Neuronal stem cell (in vitro differentiated cells): ENCODE measurements at regions not wholly inside any gene's neighbourhood (a gene's known extent, or its start where the extent isn't known, plus 50 kb on each side); places are given as distances from the start of the nearest gene placed in this dataset.

Experiments
- DNase-seq: peaks from one replicate; pipeline ENCODE4 v3.0.0-alpha.2; 2013; ENCODE audit warnings: low spot score
- H2AFZ ChIP-seq: one replicate; pipeline ENCODE4 v1.6.1; 2013; ENCODE audit warnings: mild to moderate bottlenecking, low read length, inconsistent platforms
- H2AK5ac ChIP-seq: 2 replicates; pipeline ENCODE4 v1.6.1; 2013; ENCODE audit warnings: low read depth, mild to moderate bottlenecking, inconsistent platforms, low read length, moderate library complexity, mixed read lengths
- H2BK120ac ChIP-seq: 2 replicates; pipeline ENCODE4 v1.6.1; 2013; ENCODE audit warnings: low read depth, mild to moderate bottlenecking, inconsistent platforms, low read length, moderate library complexity, mixed read lengths
- H2BK12ac ChIP-seq: one replicate; pipeline ENCODE4 v1.6.1; 2013; ENCODE audit warnings: low read length, inconsistent platforms
- H2BK15ac ChIP-seq: 2 replicates; pipeline ENCODE4 v1.6.1; 2013; ENCODE audit warnings: mild to moderate bottlenecking, low read length, inconsistent platforms, mixed read lengths
- H2BK5ac ChIP-seq: one replicate; pipeline ENCODE4 v1.6.1; 2013; ENCODE audit warnings: inconsistent platforms, mild to moderate bottlenecking, low read length, moderate library complexity
- H3K14ac ChIP-seq: one replicate; pipeline ENCODE4 v1.6.1; 2013; ENCODE audit warnings: low read length, inconsistent platforms
- H3K18ac ChIP-seq: 2 replicates; pipeline ENCODE4 v1.6.1; 2013; ENCODE audit warnings: low read length, inconsistent platforms
- H3K23ac ChIP-seq: 2 replicates; pipeline ENCODE4 v1.6.1; 2013; ENCODE audit warnings: low read depth, mild to moderate bottlenecking, mixed read lengths, low read length, inconsistent platforms; ENCODE audit not compliant: poor library complexity
- H3K27ac ChIP-seq: replicated peaks from 3 replicates; pipeline ENCODE4 v1.5.1; 2013; ENCODE audit warnings: low read length, inconsistent platforms
- H3K27me3 ChIP-seq, 3 experiments: 2 replicates each; pipeline ENCODE4 v1.6.1; 2013; ENCODE audit warnings: low read length in 3 of 3, mild to moderate bottlenecking in 2 of 3, inconsistent platforms in 1 of 3, low read depth in 1 of 3, mixed read lengths in 1 of 3, moderate library complexity in 1 of 3; ENCODE audit not compliant: control insufficient read depth in 3 of 3, insufficient read depth in 3 of 3
- H3K36me3 ChIP-seq, 2 donors: replicated peaks in 1 of 2; 2 replicates each; pipeline ENCODE4 v1.6.1; 2013; ENCODE audit warnings: low read length in 2 of 2; ENCODE audit not compliant: control insufficient read depth in 2 of 2, insufficient read depth in 2 of 2
- H3K4ac ChIP-seq: 2 replicates; pipeline ENCODE4 v1.6.1; 2013; ENCODE audit warnings: inconsistent platforms, mild to moderate bottlenecking, low read length, moderate library complexity
- H3K4me1 ChIP-seq, 2 donors: 1 replicate in 1 of 2; 2 replicates in 1 of 2; pipeline ENCODE4 v1.6.1; 2013; ENCODE audit warnings: low read length in 2 of 2, low read depth in 1 of 2; ENCODE audit not compliant: control insufficient read depth in 2 of 2, insufficient read depth in 1 of 2
- H3K4me2 ChIP-seq: one replicate; pipeline ENCODE4 v1.6.1; 2013; ENCODE audit warnings: mild to moderate bottlenecking, low read length, inconsistent platforms; ENCODE audit not compliant: insufficient read depth, poor library complexity, severe bottlenecking
- H3K4me3 ChIP-seq, 2 donors: 2 replicates each; pipeline ENCODE4 v1.5.1; 2013; ENCODE audit warnings: low read length in 2 of 2, mild to moderate bottlenecking in 2 of 2, inconsistent platforms in 1 of 2, moderate library complexity in 1 of 2
- H3K79me1 ChIP-seq: one replicate; pipeline ENCODE4 v1.6.1; 2013; ENCODE audit warnings: low read depth, mild to moderate bottlenecking, inconsistent platforms, low read length, moderate library complexity
- H3K9ac ChIP-seq: one replicate; pipeline ENCODE4 v1.6.1; 2013; ENCODE audit warnings: mild to moderate bottlenecking, low read depth, low read length, inconsistent platforms; ENCODE audit not compliant: poor library complexity
- H3K9me3 ChIP-seq, 2 donors: replicated peaks in 1 of 2; 2 replicates each; pipeline versions ENCODE3 to v1.6.1; 2013; ENCODE audit warnings: low read length in 2 of 2, mild to moderate bottlenecking in 2 of 2, inconsistent platforms in 1 of 2, low read depth in 1 of 2, mixed read lengths in 1 of 2, moderate library complexity in 1 of 2; ENCODE audit not compliant: control insufficient read depth in 2 of 2, insufficient read depth in 1 of 2
- H4K8ac ChIP-seq: one replicate; pipeline ENCODE4 v1.6.1; 2013; ENCODE audit warnings: low read depth, mild to moderate bottlenecking, inconsistent platforms, low read length, moderate library complexity
- H4K91ac ChIP-seq: one replicate; pipeline ENCODE4 v1.6.1; 2013; ENCODE audit warnings: low read length, low read depth, mild to moderate bottlenecking, inconsistent platforms; ENCODE audit not compliant: poor library complexity
- WGBS, 2 donors: extraction: QIAGEN DNeasy Blood & Tissue Kit; methylation state at CpG; one replicate each; pipeline ENCODE4 v1.1.7; 2013; ENCODE audit warnings: missing lambda C conversion rate in 2 of 2, mixed read lengths in 1 of 2; ENCODE audit not compliant: insufficient read length in 2 of 2, insufficient replicate concordance in 1 of 2; ENCODE audit errors: extremely low coverage in 2 of 2; 5-methylcytosine and 5-hydroxymethylcytosine counted together

GRCh38 chr1:238491265-238491664 is 600.5 kb upstream of the ZP4 start:
- Histone ChIP-seq H2BK5ac (no peak overlapping the region), H2AFZ (no peak overlapping the region), H3K27ac (no peak overlapping the region), H3K14ac (no peak overlapping the region), H3K9me3 (no peaks in the 10 kb centered on the region), H2BK12ac (no peak overlapping the region), H4K91ac (no peak overlapping the region), H3K27me3 (no peaks in the 10 kb centered on the region), H3K36me3 (no peaks in the 10 kb centered on the region), H3K18ac (peak overlapping the region; percentile 36), H2BK120ac (no peak overlapping the region), H2AK5ac (no peak overlapping the region), H3K4me2 (no peak overlapping the region), H3K9ac (no peak overlapping the region), H3K79me1 (no peaks in the 10 kb centered on the region), H3K4me1 (no peaks in the 10 kb centered on the region), H4K8ac (no peak overlapping the region), H3K23ac (no peak overlapping the region), H3K4ac (no peak overlapping the region), H3K4me3 (no peak overlapping the region), H2BK15ac (no peak overlapping the region)
- WGBS, 2 donors: no CpG with 5 or more reads among the region's 12 CpGs
- DNase-seq: no peak

- no peak overlapping the region for H4K91ac ChIP-seq
- WGBS, 2 donors: no CpG with 5 or more reads among the region's 3 CpGs
Measured at GRCh38 chr1:238489006-238489405, 598.3 kb upstream of the ZP4 start.

GRCh38 chr1:238488401-238488800 is 597.7 kb upstream of the ZP4 start:
- Histone ChIP-seq H2BK120ac (no peak overlapping the region), H2BK12ac (no peak overlapping the region), H2BK15ac (no peak overlapping the region), H3K9me3 (no peaks in the 10 kb centered on the region), H4K91ac (no peak overlapping the region), H3K36me3 (no peaks in the 10 kb centered on the region), H3K4me1 (peaks cover 1 to 2% of the 10 kb centered on the region in 2 donors), H2BK5ac (no peak overlapping the region), H3K4me3 (no peak overlapping the region), H3K4ac (no peak overlapping the region), H2AFZ (no peak overlapping the region), H3K79me1 (no peaks in the 10 kb centered on the region), H3K27me3 (no peaks in the 10 kb centered on the region), H3K9ac (no peak overlapping the region), H4K8ac (no peak overlapping the region), H3K14ac (no peak overlapping the region), H3K23ac (no peak overlapping the region), H3K4me2 (no peak overlapping the region), H3K27ac (no peak overlapping the region), H3K18ac (no peak overlapping the region), H2AK5ac (no peak overlapping the region)
- no peak for DNase-seq
- WGBS, 2 donors: no CpG with 5 or more reads among the region's 2 CpGs

More at GRCh38 chr1:238489006-238489405, 598.3 kb upstream of the ZP4 start:
- no peak overlapping the region for H3K9ac ChIP-seq
- no peak overlapping the region for H3K18ac ChIP-seq
- no peak overlapping the region for H2AK5ac ChIP-seq
- no peak overlapping the region for H3K4me3 ChIP-seq
- no peak overlapping the region for H2BK12ac ChIP-seq
- no peak overlapping the region for H3K23ac ChIP-seq
- no peak overlapping the region for H2BK120ac ChIP-seq
- no peak overlapping the region for H2BK5ac ChIP-seq
- no peaks in the 10 kb centered on the region for H3K36me3 ChIP-seq
- no peak overlapping the region for H3K14ac ChIP-seq
- H4K8ac ChIP-seq: no peak overlapping the region
- H3K9me3 ChIP-seq: no peaks in the 10 kb centered on the region
- no peaks in the 10 kb centered on the region for H3K27me3 ChIP-seq
- no peak overlapping the region for H2AFZ ChIP-seq
- no peak overlapping the region for H3K4me2 ChIP-seq
- H3K4ac ChIP-seq: no peak overlapping the region
- no peak for DNase-seq
- H3K79me1 ChIP-seq: no peaks in the 10 kb centered on the region
- H3K4me1 ChIP-seq: peaks cover 1 to 2% of the 10 kb centered on the region in 2 donors
- H2BK15ac ChIP-seq: no peak overlapping the region
- H3K27ac ChIP-seq: no peak overlapping the region

GRCh38 chr1:238487931-238488330 is 597.2 kb upstream of the ZP4 start:
- Histone ChIP-seq H3K23ac (no peak overlapping the region), H3K36me3 (no peaks in the 10 kb centered on the region), H3K9me3 (no peaks in the 10 kb centered on the region), H3K4me2 (no peak overlapping the region), H2BK15ac (no peak overlapping the region), H4K91ac (no peak overlapping the region), H2BK12ac (no peak overlapping the region), H3K27ac (no peak overlapping the region), H3K4me1 (peaks cover 1 to 2% of the 10 kb centered on the region in 2 donors), H3K4ac (no peak overlapping the region), H3K9ac (no peak overlapping the region), H4K8ac (no peak overlapping the region), H3K4me3 (no peak overlapping the region), H2BK120ac (no peak overlapping the region), H3K79me1 (no peaks in the 10 kb centered on the region), H2AK5ac (no peak overlapping the region), H2BK5ac (no peak overlapping the region), H2AFZ (no peak overlapping the region), H3K18ac (no peak overlapping the region), H3K14ac (no peak overlapping the region), H3K27me3 (no peaks in the 10 kb centered on the region)
- no peak for DNase-seq
- no CpG with 5 or more reads among the region's 1 CpG for WGBS, 2 donors
